ENCODE measurements at regions not wholly inside any gene's neighbourhood (a gene's known extent, or its start where the extent isn't known, plus 50 kb on each side); places are given as distances from the start of the nearest gene placed in this dataset.
"Not testable (repeated sequence)": the region's sequence is repeated elsewhere in the genome, so short reads cannot be mapped to it uniquely, and the experiment has no call there.

- Mint-ChIP-seq H3K9me3 (peaks cover 8% of the 10 kb centered on the region), H3K36me3 (ENCODE audit: low read depth) (no peaks in the 10 kb centered on the region), H3K27ac (no peak overlapping the region), H3K4me3 (no peak overlapping the region), H3K4me1 (no peaks in the 10 kb centered on the region), H3K27me3 (ENCODE audit: low read depth) (no peaks in the 10 kb centered on the region)
- TF ChIP-seq CTCF (IDR thresholded peaks at IDR 0.05; ENCODE audit: unreplicated experiment in 3 of 3) = no peak
Observed at GRCh38 chr18:67400502-67401117, 115.9 kb downstream of the DSEL start.

GRCh38 chr18:67386032-67386431, 130.5 kb downstream of the DSEL start:
- Mint-ChIP-seq H3K9me3 (no peaks in the 10 kb centered on the region), H3K4me3 (no peak overlapping the region), H3K4me1 (no peaks in the 10 kb centered on the region), H3K27ac (no peak overlapping the region), H3K36me3 (ENCODE audit: low read depth) (no peaks in the 10 kb centered on the region), H3K27me3 (ENCODE audit: low read depth) (no peaks in the 10 kb centered on the region)
- TF ChIP-seq CTCF (IDR thresholded peaks at IDR 0.05; ENCODE audit: unreplicated experiment in 3 of 3) = no peak

GRCh38 chr18:67385455-67385854, 131.1 kb downstream of the DSEL start:
- Mint-ChIP-seq H3K36me3 (ENCODE audit: low read depth) (no peaks in the 10 kb centered on the region), H3K4me1 (no peaks in the 10 kb centered on the region), H3K27ac (no peak overlapping the region), H3K9me3 (no peaks in the 10 kb centered on the region), H3K4me3 (no peak overlapping the region), H3K27me3 (ENCODE audit: low read depth) (no peaks in the 10 kb centered on the region)
- no peak for TF ChIP-seq CTCF (IDR thresholded peaks at IDR 0.05; ENCODE audit: unreplicated experiment in 3 of 3)

- H3K27ac Mint-ChIP-seq; H3K27me3 Mint-ChIP-seq (ENCODE audit: low read depth); H3K4me1 Mint-ChIP-seq; H3K36me3 Mint-ChIP-seq (ENCODE audit: low read depth); H3K9me3 Mint-ChIP-seq; H3K4me3 Mint-ChIP-seq: not testable (repeated sequence)
Observed at GRCh38 chr18:67384057-67384456, 132.5 kb downstream of the DSEL start.

GRCh38 chr18:67381608-67382150, 134.8 kb downstream of the DSEL start:
- no peak overlapping the region for H3K27ac Mint-ChIP-seq
- no peaks in the 10 kb centered on the region for H3K4me1 Mint-ChIP-seq
- H3K27me3 Mint-ChIP-seq (ENCODE audit: low read depth) = no peaks in the 10 kb centered on the region
- no peak for TF ChIP-seq CTCF (IDR thresholded peaks at IDR 0.05; ENCODE audit: unreplicated experiment in 3 of 3)
- H3K4me3 Mint-ChIP-seq = no peak overlapping the region
- H3K9me3 Mint-ChIP-seq = no peaks in the 10 kb centered on the region
- H3K36me3 Mint-ChIP-seq (ENCODE audit: low read depth) = no peaks in the 10 kb centered on the region

GRCh38 chr18:67380867-67381266, 135.7 kb downstream of the DSEL start:
- no peak overlapping the region for H3K27ac Mint-ChIP-seq
- no peaks in the 10 kb centered on the region for H3K27me3 Mint-ChIP-seq (ENCODE audit: low read depth)
- no peak for TF ChIP-seq CTCF (IDR thresholded peaks at IDR 0.05; ENCODE audit: unreplicated experiment in 3 of 3)
- H3K4me3 Mint-ChIP-seq = no peak overlapping the region
- no peaks in the 10 kb centered on the region for H3K9me3 Mint-ChIP-seq
- no peaks in the 10 kb centered on the region for H3K4me1 Mint-ChIP-seq
- no peaks in the 10 kb centered on the region for H3K36me3 Mint-ChIP-seq (ENCODE audit: low read depth)
